A549 (cell line): ENCODE measurements at regions not wholly inside any gene's neighbourhood (a gene's known extent, or its start where the extent isn't known, plus 50 kb on each side); places are given as distances from the start of the nearest gene placed in this dataset.

ENCODE experiments used
- ATAC-seq, 2 experiments: fragments of 200-7000 bp in 1 of 2; fragments of >200 bp in 1 of 2; cut with Nextera tagmentation in 1 of 2; cut with Tn5 transposase in 1 of 2; 3 replicates each; pipeline versions ENCODE4 v1.8.0 to v1.9.1; 2018 to 2020; ENCODE audit warnings: mild to moderate bottlenecking in 1 of 2, moderate library complexity in 1 of 2
- CTCF ChIA-PET: fragments of 300-600 bp; sonication (Branson Sonifier 250); formaldehyde crosslinking; extraction: SDS; loops from one replicate; lab custom pipeline; 2021; ENCODE audit warnings: antibody characterized with exemption, inconsistent platforms; lab: Yijun Ruan, JAX
- POLR2A ChIA-PET: fragments of 350-600 bp; formaldehyde crosslinking; extraction: SDS; loops from one replicate; lab custom pipeline; 2021; ENCODE audit warnings: antibody characterized with exemption, inconsistent platforms; lab: Yijun Ruan, JAX
- DNase-seq, 2 experiments: peaks; one replicate each; pipeline versions ENCODE4 v3.0.0 to v3.0.0-alpha.2; 2011 to 2016; ENCODE audit warnings: low read depth in 1 of 2, low spot score in 1 of 2
- FAIRE-seq: peaks from 2 replicates; lab custom pipeline; 2011; peaks lifted over from hg19 to GRCh38; lab: Jason Lieb, UNC
- H3K27ac ChIP-seq, 2 experiments: fragments of >200 bp; sonication (Bioruptor Twin); formaldehyde crosslinking; 3 replicates each; pipeline ENCODE4 v1.5.1; 2016 to 2017
- H3K4me1 ChIP-seq: fragments of >200 bp; sonication (Bioruptor Twin); formaldehyde crosslinking; 3 replicates; pipeline ENCODE4 v1.6.1; 2016
- H3K4me2 ChIP-seq: fragments of >200 bp; sonication (Bioruptor Twin); formaldehyde crosslinking; 3 replicates; pipeline ENCODE4 v1.6.1; 2016
- H3K4me3 ChIP-seq: fragments of >200 bp; sonication (Bioruptor Twin); formaldehyde crosslinking; 3 replicates; pipeline ENCODE4 v1.5.1; 2016
- H3K9me3 ChIP-seq: fragments of >200 bp; sonication (Bioruptor Twin); formaldehyde crosslinking; 3 replicates; pipeline ENCODE4 v1.6.1; 2016
- BHLHE40 ChIP-seq: IDR thresholded peaks from 2 replicates; pipeline ENCODE4 v1.6.1; 2012; ENCODE audit warnings: low read depth, low read length, inconsistent platforms
- CBX2 ChIP-seq: fragments of 200-600 bp; sonication (generic); IDR thresholded peaks from 2 replicates; pipeline ENCODE4 v1.6.1; 2016; ENCODE audit warnings: low read depth, mild to moderate bottlenecking, borderline replicate concordance
- CHD2 ChIP-seq: fragments of 150-350 bp; IDR thresholded peaks from 2 replicates; pipeline ENCODE4 v1.6.1; 2014; ENCODE audit warnings: low read length; ENCODE audit not compliant: partially characterized antibody
- CHD4 ChIP-seq: fragments of 200-600 bp; sonication (generic); IDR thresholded peaks from 2 replicates; pipeline ENCODE4 v1.6.1; 2016; ENCODE audit warnings: antibody characterized with exemption, mild to moderate bottlenecking, borderline replicate concordance
- EP300 ChIP-seq, 2 experiments: fragments of >200 bp; sonication (Bioruptor Twin); formaldehyde crosslinking; IDR thresholded peaks; 2 replicates in 1 of 2; 3 replicates in 1 of 2; pipeline ENCODE4 v1.6.1; 2016 to 2017
- ESRRA ChIP-seq: fragments of 150-350 bp; IDR thresholded peaks from 2 replicates; pipeline ENCODE4 v1.6.1; 2014; ENCODE audit warnings: mild to moderate bottlenecking, low read length, borderline replicate concordance
- FOSL2 ChIP-seq, 2 experiments: fragments of 450-650 bp in 1 of 2; fragments of >200 bp in 1 of 2; sonication (Bioruptor Twin) in 1 of 2; formaldehyde crosslinking; IDR thresholded peaks; 2 replicates each; pipeline versions ENCODE4 v1.5.0 to v1.6.1; 2016 to 2020; ENCODE audit warnings: mild to moderate bottlenecking in 1 of 2, moderate library complexity in 1 of 2
- FOXS1 ChIP-seq: fragments of 250-450 bp; sonication (Bioruptor Pico); IDR thresholded peaks from 2 replicates; pipeline ENCODE4 v1.5.0; 2020; ENCODE audit warnings: mild to moderate bottlenecking, moderate library complexity
- GATA3 ChIP-seq: IDR thresholded peaks from 2 replicates; pipeline ENCODE4 v1.6.1; 2012; ENCODE audit warnings: borderline replicate concordance
- HOXA7 ChIP-seq: fragments of 250-450 bp; sonication (Bioruptor Pico); IDR thresholded peaks from 2 replicates; pipeline ENCODE4 v1.5.0; 2020; ENCODE audit warnings: mild to moderate bottlenecking, moderate library complexity
- HOXB5 ChIP-seq: fragments of 250-450 bp; sonication (Bioruptor Pico); IDR thresholded peaks from 2 replicates; pipeline ENCODE4 v1.5.0; 2020; ENCODE audit warnings: mild to moderate bottlenecking, moderate library complexity
- KDM1A ChIP-seq: fragments of 200-600 bp; sonication (generic); IDR thresholded peaks from 2 replicates; pipeline ENCODE4 v1.6.1; 2016; ENCODE audit warnings: low read depth, mild to moderate bottlenecking
- MAFK ChIP-seq: fragments of 450-650 bp; IDR thresholded peaks from 2 replicates; pipeline ENCODE4 v1.6.1; 2014; ENCODE audit not compliant: partially characterized antibody
- MAX ChIP-seq: IDR thresholded peaks from 2 replicates; pipeline ENCODE4 v1.6.1; 2012
- MAZ ChIP-seq: fragments of 150-350 bp; IDR thresholded peaks from 2 replicates; pipeline ENCODE4 v1.6.1; 2014; ENCODE audit warnings: antibody characterized with exemption, low read depth, low read length, borderline replicate concordance
- MYC ChIP-seq: IDR thresholded peaks from 2 replicates; pipeline ENCODE4 v1.6.1; 2012; ENCODE audit warnings: mild to moderate bottlenecking, inconsistent platforms, low read length, improper control_type of control experiment, borderline replicate concordance
- NFE2L2 ChIP-seq: fragments of 150-350 bp; conservative IDR thresholded peaks from 2 replicates; pipeline ENCODE4 v1.6.1; 2014; ENCODE audit warnings: low read length
- NPAS2 ChIP-seq: fragments of 250-450 bp; sonication (Bioruptor Pico); IDR thresholded peaks from 2 replicates; pipeline ENCODE4 v1.8.0; 2022; ENCODE audit warnings: mild to moderate bottlenecking, moderate library complexity, borderline replicate concordance
- NR3C1 ChIP-seq: fragments of >200 bp; sonication (Bioruptor Twin); formaldehyde crosslinking; IDR thresholded peaks from 3 replicates; pipeline ENCODE4 v1.6.1; 2017
- PBX3 ChIP-seq: IDR thresholded peaks from 2 replicates; pipeline ENCODE4 v1.6.1; 2012
- PHF8 ChIP-seq: fragments of 200-600 bp; sonication (generic); IDR thresholded peaks from 2 replicates; pipeline ENCODE4 v1.6.1; 2016; ENCODE audit warnings: low read depth, mild to moderate bottlenecking, antibody characterized with exemption, moderate library complexity, borderline replicate concordance
- POLR2A ChIP-seq: IDR thresholded peaks from 2 replicates; pipeline ENCODE4 v1.6.1; 2012; ENCODE audit warnings: mild to moderate bottlenecking, low read length
- RFX5 ChIP-seq: fragments of 450-650 bp; IDR thresholded peaks from 2 replicates; pipeline ENCODE4 v1.7.1; 2014; ENCODE audit warnings: antibody characterized with exemption, mild to moderate bottlenecking, moderate library complexity
- RNF2 ChIP-seq: fragments of 200-600 bp; sonication (generic); IDR thresholded peaks from 2 replicates; pipeline ENCODE4 v1.6.1; 2016; ENCODE audit warnings: low read depth, mild to moderate bottlenecking, antibody characterized with exemption, moderate library complexity, borderline replicate concordance
- SMC3 ChIP-seq: fragments of >200 bp; sonication (Bioruptor Twin); formaldehyde crosslinking; IDR thresholded peaks from 3 replicates; pipeline ENCODE4 v1.6.1; 2018; ENCODE audit warnings: inconsistent platforms
- SREBF2 ChIP-seq: fragments of 450-650 bp; IDR thresholded peaks from 2 replicates; pipeline ENCODE4 v1.6.1; 2014; ENCODE audit warnings: mild to moderate bottlenecking, moderate library complexity
- TFCP2L1 ChIP-seq: fragments of 250-450 bp; sonication (Bioruptor Pico); IDR thresholded peaks from 2 replicates; pipeline ENCODE4 v1.5.0; 2021; ENCODE audit warnings: mild to moderate bottlenecking
- TP53 ChIP-seq: fragments of 250-450 bp; sonication (Bioruptor Pico); IDR thresholded peaks from 2 replicates; pipeline ENCODE4 v1.5.0; 2021; ENCODE audit warnings: mild to moderate bottlenecking, moderate library complexity
- USF2 ChIP-seq: fragments of 450-650 bp; IDR thresholded peaks from 2 replicates; pipeline ENCODE4 v1.6.1; 2014; ENCODE audit warnings: antibody characterized with exemption
- ZC3H11A ChIP-seq: fragments of 450-650 bp; IDR thresholded peaks from 2 replicates; pipeline ENCODE4 v1.6.1; 2014; ENCODE audit warnings: antibody characterized with exemption, mild to moderate bottlenecking
- ZNF302 ChIP-seq: fragments of 250-450 bp; sonication (Bioruptor Pico); IDR thresholded peaks from 2 replicates; pipeline ENCODE4 v1.9.0; 2021; ENCODE audit warnings: inconsistent platforms, mild to moderate bottlenecking, moderate library complexity
- WGBS: methylation state at CpG from one replicate; pipeline ENCODE4 v1.1.6; 2017; ENCODE audit errors: missing lambda C conversion rate; 5-methylcytosine and 5-hydroxymethylcytosine counted together

GRCh38 chr2:219983836-219984235 lies 356.4 kb downstream of the SLC4A3 start:
- ATAC-seq (no peak), FAIRE-seq (no peak)
- TF ChIP-seq PHF8 (no peak), HOXA7 (CRISPR knock-in tag) (no peak), POLR2A (no peak), BHLHE40 (no peak), RFX5 (no peak), MAFK (no peak), KDM1A (no peak), FOXS1 (CRISPR knock-in tag) (no peak), MYC (no peak), ESRRA (no peak), USF2 (no peak), MAX (no peak), MAZ (no peak), GATA3 (no peak), TFCP2L1 (CRISPR knock-in tag) (no peak)

GRCh38 chr2:219985017-219985416 lies 357.6 kb downstream of the SLC4A3 start:
- CTCF ChIA-PET = interaction anchor here (1.0 kb wide), 1 partner anchor 10 kb away, joined by 3 read pairs; no protein-coding TSS in a partner anchor
- no peak for ATAC-seq
- WGBS = 35% methylated on average over 3 of the region's 3 CpGs
- TF ChIP-seq RFX5 (no peak), PBX3 (no peak)
- TF ChIP-seq, all 56 proteins: peak for 0
- FAIRE-seq (no peak), DNase-seq (no peak)
- POLR2A ChIA-PET = no interaction called here
- Histone ChIP-seq H3K4me2 (no peak overlapping the region), H3K27ac (no peak overlapping the region), H3K9me3 (no peaks in the 10 kb centered on the region), H3K4me1 (no peaks in the 10 kb centered on the region), H3K4me3 (no peak overlapping the region)

More at GRCh38 chr2:219983836-219984235, 356.4 kb downstream of the SLC4A3 start:
- Histone ChIP-seq H3K4me1 (no peaks in the 10 kb centered on the region), H3K4me2 (no peak overlapping the region), H3K4me3 (no peak overlapping the region), H3K9me3 (no peaks in the 10 kb centered on the region), H3K27ac (no peak overlapping the region)
- no peak for DNase-seq
- ChIA-PET CTCF (interaction anchor here (0.6 kb wide), 1 partner anchor 170 kb away, joined by 4 read pairs; no protein-coding TSS in a partner anchor), POLR2A (no interaction called here)

- Histone ChIP-seq H3K4me3 (no peak overlapping the region), H3K9me3 (no peaks in the 10 kb centered on the region), H3K4me1 (no peaks in the 10 kb centered on the region), H3K4me2 (no peak overlapping the region), H3K27ac (no peak overlapping the region)
- TF ChIP-seq CHD2 = no peak
- no peak for TF ChIP-seq EP300 (IDR thresholded peaks at IDR 0.05)
- TF ChIP-seq FOSL2 (IDR thresholded peaks at IDR 0.05) = no peak
- no peak for TF ChIP-seq FOSL2 (CRISPR knock-in tag; IDR thresholded peaks at IDR 0.05)
- TF ChIP-seq USF2 = peak; percentile 66
- WGBS = 46% methylated on average over 2 of the region's 2 CpGs
- DNase-seq (peak; percentile 4 to 42), FAIRE-seq (no peak), ATAC-seq (peak; percentile 50 to 52; a peak in 3 of 6 replicates)
- CTCF ChIA-PET = no interaction called here
- POLR2A ChIA-PET = no interaction called here
These were observed 360.4 kb downstream of the SLC4A3 start for GRCh38 chr2:219987830-219988229.

- FAIRE-seq = no peak
- TF ChIP-seq CHD4 = no peak
- TF ChIP-seq NFE2L2 = no peak
- TF ChIP-seq TP53 = no peak
- no peak for TF ChIP-seq SMC3
- no peak for TF ChIP-seq SREBF2
- no peak for TF ChIP-seq PHF8
- no peak for TF ChIP-seq NPAS2 (CRISPR knock-in tag)
- TF ChIP-seq FOSL2 (IDR thresholded peaks at IDR 0.05) = no peak
- TF ChIP-seq FOSL2 (CRISPR knock-in tag; IDR thresholded peaks at IDR 0.05) = no peak
- no peak for TF ChIP-seq CHD2
- TF ChIP-seq MYC = no peak
- no peak for TF ChIP-seq HOXB5 (CRISPR knock-in tag)
- TF ChIP-seq CBX2 = no peak
- TF ChIP-seq ESRRA = no peak
- no peak for TF ChIP-seq RNF2
- no peak for TF ChIP-seq TFCP2L1 (CRISPR knock-in tag)
- no peak for TF ChIP-seq ZNF302 (CRISPR knock-in tag)
- no peak for TF ChIP-seq ZC3H11A
- TF ChIP-seq NR3C1 = no peak
- POLR2A ChIA-PET = no interaction called here
- DNase-seq = no peak
- no peak for ATAC-seq
- WGBS = 64% methylated on average over 7 of the region's 7 CpGs
- CTCF ChIA-PET = no interaction called here
- H3K4me1 ChIP-seq = no peaks in the 10 kb centered on the region
- no peak overlapping the region for H3K4me2 ChIP-seq
- no peaks in the 10 kb centered on the region for H3K9me3 ChIP-seq
- H3K27ac ChIP-seq = no peak overlapping the region
- H3K4me3 ChIP-seq = no peak overlapping the region
These were observed 362.3 kb downstream of the SLC4A3 start for GRCh38 chr2:219989744-219990143.
